HAP-1 (cell line): ENCODE measurements at regions not wholly inside any gene's neighbourhood (a gene's known extent, or its start where the extent isn't known, plus 50 kb on each side); places are given as distances from the start of the nearest gene placed in this dataset.
A peak's percentile ranks its signal among the peaks of the same experiment; 100 is the strongest.

Experiments
- DNase-seq, 2 experiments: peaks; one replicate each; pipeline ENCODE4 v3.0.0-alpha.2; 2016 to 2020; ENCODE audit warnings: low spot score in 2 of 2
- H3K27me3 ChIP-seq: fragments of 250-450 bp; sonication (Bioruptor Pico); 2 replicates; pipeline ENCODE4 v1.5.1; 2020; ENCODE audit warnings: low read depth, mild to moderate bottlenecking, moderate library complexity
- H3K36me3 ChIP-seq: fragments of 250-450 bp; sonication (Bioruptor Pico); replicated peaks from 2 replicates; pipeline ENCODE4 v1.5.1; 2020; ENCODE audit warnings: mild to moderate bottlenecking
- H3K4me1 ChIP-seq: fragments of 250-450 bp; sonication (Bioruptor Pico); 2 replicates; pipeline ENCODE4 v1.5.1; 2020; ENCODE audit warnings: mild to moderate bottlenecking
- H3K4me3 ChIP-seq: fragments of 250-450 bp; sonication (Bioruptor Pico); 2 replicates; pipeline ENCODE4 v1.5.1; 2020; ENCODE audit warnings: mild to moderate bottlenecking, moderate library complexity
- H3K9me3 ChIP-seq: fragments of 250-450 bp; sonication (Bioruptor Pico); 2 replicates; pipeline ENCODE4 v1.5.1; 2020; ENCODE audit warnings: mild to moderate bottlenecking, moderate library complexity
- in situ Hi-C: fragments of 300-500 bp; cut with MboI; formaldehyde crosslinking; loops from 3 replicates; pipeline ENCODE4 v1.14.3; 2020; ENCODE audit warnings: low sequenced_read_pairs, inconsistent platforms, mixed read lengths

DNA sequence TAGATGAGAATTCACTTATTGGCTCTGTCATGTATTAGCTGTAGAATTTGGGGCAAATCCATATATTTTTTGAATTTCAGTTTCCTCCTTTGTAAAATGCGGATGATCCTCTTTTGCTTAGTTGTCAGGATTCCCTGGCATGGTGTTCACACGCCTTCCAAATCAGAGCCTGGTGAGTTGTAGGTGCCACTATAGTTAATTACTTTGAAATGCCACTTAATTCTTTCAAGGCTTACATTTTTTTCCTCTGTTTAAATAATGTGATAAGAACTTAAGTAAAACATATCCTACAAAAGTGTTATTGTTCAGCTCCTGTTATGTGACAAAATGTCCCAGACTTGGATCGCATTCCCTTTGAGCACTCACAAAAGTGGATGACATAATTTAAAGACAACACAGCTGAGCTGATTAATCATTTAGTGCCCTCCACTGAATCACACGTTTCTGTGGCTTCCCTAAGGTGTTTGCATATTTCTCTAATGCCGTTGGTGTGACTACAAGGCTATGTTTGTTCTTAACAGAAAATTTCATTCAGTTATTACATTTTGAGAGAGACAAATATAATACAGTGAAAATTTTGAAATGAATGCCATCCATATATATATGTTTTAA lies 471.2 kb upstream of the CHST9 start:
- DNase-seq = no peak
- peaks cover 5% of the 10 kb centered on the region for H3K4me1 ChIP-seq
- H3K36me3 ChIP-seq = no peaks in the 10 kb centered on the region
- no peaks in the 10 kb centered on the region; the same call in 1 of the 2 replicates for H3K27me3 ChIP-seq
- H3K4me3 ChIP-seq = no peak overlapping the region
- in situ Hi-C loops = no loop called here
- no peaks in the 10 kb centered on the region for H3K9me3 ChIP-seq

DNA sequence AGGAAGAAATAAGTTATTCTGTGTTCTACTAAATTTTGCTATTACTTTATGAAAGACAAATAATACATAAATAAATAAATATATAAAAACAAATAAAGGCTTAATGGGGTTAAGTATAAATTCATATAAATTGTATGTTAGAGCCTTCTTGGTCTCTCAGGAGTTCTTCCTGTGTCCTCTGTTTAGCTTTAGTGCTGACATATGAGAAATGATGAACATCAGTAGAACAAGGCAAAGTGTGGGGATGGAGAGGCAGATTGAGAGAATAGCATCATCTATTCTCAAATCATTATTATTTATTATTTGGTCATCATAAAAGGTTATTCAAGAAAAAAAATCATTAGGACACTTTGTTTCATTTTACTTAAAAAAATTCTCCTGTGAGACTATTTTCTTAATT lies 468.1 kb upstream of the CHST9 start:
- H3K9me3 ChIP-seq = no peaks in the 10 kb centered on the region
- no peak overlapping the region for H3K4me3 ChIP-seq
- no peak for DNase-seq
- H3K4me1 ChIP-seq = peaks cover 2% of the 10 kb centered on the region; the same call in 1 of the 2 replicates
- H3K36me3 ChIP-seq = no peaks in the 10 kb centered on the region
- in situ Hi-C loops = no loop called here
- no peaks in the 10 kb centered on the region; the same call in 1 of the 2 replicates for H3K27me3 ChIP-seq

DNA sequence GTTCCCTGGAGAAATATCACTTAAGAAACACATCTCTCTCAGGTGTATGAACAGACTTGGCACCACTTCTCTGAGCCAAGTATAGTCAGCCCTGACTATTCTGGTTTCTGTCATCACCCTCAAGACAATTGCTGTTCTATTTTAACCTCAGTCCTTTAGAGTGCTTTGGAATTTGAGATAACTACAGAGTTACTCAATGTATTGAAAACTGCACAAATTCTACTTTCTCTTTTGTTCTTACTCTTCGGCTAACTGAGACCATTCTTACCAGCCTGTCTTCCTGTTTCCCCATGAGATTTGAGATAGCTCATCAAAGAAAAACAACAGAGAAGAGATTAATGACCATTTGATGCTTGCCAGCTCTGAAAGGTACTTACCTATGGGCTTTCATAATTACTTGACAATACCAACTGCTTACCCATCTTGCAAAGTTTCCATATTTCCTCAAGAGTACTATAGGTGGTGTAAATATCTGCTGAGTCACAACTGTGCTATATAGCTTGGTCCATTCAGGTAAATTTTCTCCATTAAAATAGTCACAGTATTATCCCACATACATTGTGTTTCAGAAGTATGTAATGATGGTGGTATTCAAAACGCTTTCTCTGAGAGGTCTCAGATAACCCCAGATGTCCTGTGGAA lies 467.5 kb upstream of the CHST9 start:
- H3K9me3 ChIP-seq = no peaks in the 10 kb centered on the region
- no peaks in the 10 kb centered on the region for H3K36me3 ChIP-seq
- H3K4me1 ChIP-seq = peaks cover 2% of the 10 kb centered on the region; the same call in 1 of the 2 replicates
- in situ Hi-C loops = no loop called here
- H3K4me3 ChIP-seq = no peak overlapping the region
- H3K27me3 ChIP-seq = no peaks in the 10 kb centered on the region; the same call in 1 of the 2 replicates
- no peak for DNase-seq

DNA sequence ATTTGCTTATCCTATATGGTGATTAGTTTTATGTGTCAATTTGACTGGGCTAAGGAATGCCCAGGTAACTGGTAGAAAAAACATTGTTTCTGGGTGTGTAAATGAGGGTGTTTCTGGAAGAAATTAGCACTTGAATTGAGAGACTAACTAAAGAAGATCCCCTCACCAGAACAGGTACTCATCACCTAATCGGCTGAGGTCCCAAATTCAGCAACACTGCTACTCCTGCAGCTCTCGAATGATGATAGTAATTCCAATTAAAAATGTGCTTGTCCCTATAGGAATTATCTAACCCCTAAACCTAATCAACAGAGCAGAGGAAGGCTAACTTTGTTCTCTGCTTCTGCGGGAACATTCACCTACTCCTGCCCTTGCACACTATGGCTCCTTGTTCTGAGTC lies 464.5 kb upstream of the CHST9 start:
- Histone ChIP-seq H3K4me1 (peaks cover 5% of the 10 kb centered on the region; the same call in 1 of the 2 replicates), H3K36me3 (no peaks in the 10 kb centered on the region), H3K27me3 (no peaks in the 10 kb centered on the region; the same call in 1 of the 2 replicates), H3K4me3 (no peak overlapping the region), H3K9me3 (no peaks in the 10 kb centered on the region)
- DNase-seq = no peak
- in situ Hi-C loops = no loop called here

DNA sequence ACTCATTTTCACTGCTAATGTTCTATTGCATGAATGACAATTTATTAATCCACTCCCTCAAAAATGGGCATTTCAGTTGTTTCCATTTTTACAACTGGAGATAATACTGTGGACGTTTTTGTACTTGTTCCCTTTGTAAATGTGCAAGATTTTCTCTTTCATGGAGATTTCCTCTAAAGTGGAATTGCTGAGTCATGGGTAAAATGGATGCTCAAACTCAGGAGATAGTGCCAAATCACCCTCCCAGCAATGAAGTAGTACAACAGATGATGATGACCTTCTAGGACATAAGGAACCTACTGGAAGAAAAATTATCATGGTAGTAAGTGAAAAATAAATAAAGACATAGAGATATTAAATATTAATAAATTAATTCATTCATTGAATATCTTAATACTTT lies 460.8 kb upstream of the CHST9 start:
- peaks cover 2% of the 10 kb centered on the region; the same call in 1 of the 2 replicates for H3K4me1 ChIP-seq
- no peaks in the 10 kb centered on the region for H3K36me3 ChIP-seq
- no peaks in the 10 kb centered on the region for H3K27me3 ChIP-seq
- no peak overlapping the region for H3K4me3 ChIP-seq
- in situ Hi-C loops = no loop called here
- DNase-seq = no peak
- no peaks in the 10 kb centered on the region for H3K9me3 ChIP-seq

DNA sequence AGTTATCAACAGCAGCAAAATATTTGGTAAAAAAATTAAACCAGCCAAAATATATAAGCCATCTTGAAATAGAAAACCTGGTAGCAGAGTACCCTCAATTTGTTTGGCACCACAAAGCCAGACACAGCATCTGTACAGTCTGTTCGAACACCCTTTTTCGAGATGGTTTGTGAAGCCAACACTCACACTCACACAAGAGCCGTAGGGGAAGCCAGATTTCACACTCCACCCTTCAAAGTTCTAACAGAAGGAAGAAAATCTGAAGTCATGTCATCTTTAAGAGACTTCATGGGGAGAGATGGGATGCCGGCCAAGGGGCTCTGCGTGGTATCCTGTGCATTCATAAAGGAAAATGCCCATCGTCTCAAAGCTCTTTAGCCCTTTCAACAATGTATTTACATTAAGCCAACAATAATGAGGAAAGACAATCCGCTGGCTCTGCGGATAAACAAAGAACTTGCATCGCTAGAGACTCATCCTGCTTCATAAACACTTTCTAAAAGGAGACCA lies 451.5 kb upstream of the CHST9 start:
- Histone ChIP-seq H3K36me3 (no peaks in the 10 kb centered on the region), H3K9me3 (no peaks in the 10 kb centered on the region), H3K4me3 (no peak overlapping the region), H3K4me1 (peaks cover 4% of the 10 kb centered on the region), H3K27me3 (no peaks in the 10 kb centered on the region)
- peak; percentile 26 to 39 for DNase-seq
- in situ Hi-C loops = no loop called here

DNA sequence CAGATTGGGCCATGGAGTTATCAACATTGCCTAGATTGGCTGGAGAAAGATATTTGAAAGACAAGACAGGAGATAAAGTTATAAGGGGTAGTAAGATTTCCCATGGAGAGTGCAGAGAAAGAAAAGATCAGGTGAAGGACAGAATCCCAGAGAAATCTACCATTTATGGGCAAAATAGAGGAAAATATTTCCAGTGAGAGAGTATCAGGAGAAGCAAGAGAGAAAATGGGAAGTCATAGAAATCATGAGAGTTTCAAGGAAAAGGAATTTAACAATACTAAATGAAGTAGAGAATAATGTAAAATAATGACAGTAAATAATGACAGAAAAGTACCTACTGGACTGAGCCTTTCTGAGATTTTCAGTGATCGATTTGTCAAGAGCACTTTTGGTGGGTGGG lies 447.6 kb upstream of the CHST9 start:
- no peak for DNase-seq
- peaks cover 8% of the 10 kb centered on the region; the same call in 1 of the 2 replicates for H3K27me3 ChIP-seq
- H3K36me3 ChIP-seq = no peaks in the 10 kb centered on the region
- no peak overlapping the region for H3K4me3 ChIP-seq
- H3K9me3 ChIP-seq = no peaks in the 10 kb centered on the region
- in situ Hi-C loops = no loop called here
- peaks cover 4% of the 10 kb centered on the region for H3K4me1 ChIP-seq

DNA sequence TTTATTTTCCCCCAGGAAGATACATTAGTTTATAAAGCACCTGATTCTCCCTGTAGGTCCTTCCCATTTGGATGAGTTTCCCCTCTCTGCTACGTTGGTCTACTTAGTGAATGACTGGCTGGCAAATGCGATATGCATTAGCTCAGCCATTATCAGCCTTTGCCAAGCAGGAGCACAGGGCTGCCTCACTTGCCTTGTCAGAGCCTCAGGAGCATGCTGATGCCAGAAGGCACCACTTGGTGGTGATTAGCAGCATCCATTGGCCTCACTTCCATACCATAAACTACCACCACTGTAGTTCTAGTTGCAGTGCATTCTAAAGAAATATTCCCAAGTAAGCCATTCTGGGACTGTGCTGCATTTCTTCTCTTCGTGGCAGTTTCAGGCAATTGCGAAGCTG lies 442.8 kb upstream of the CHST9 start:
- H3K36me3 ChIP-seq = no peaks in the 10 kb centered on the region
- no peaks in the 10 kb centered on the region for H3K4me1 ChIP-seq
- DNase-seq = no peak
- in situ Hi-C loops = no loop called here
- no peaks in the 10 kb centered on the region for H3K9me3 ChIP-seq
- peaks cover 8% of the 10 kb centered on the region; the same call in 1 of the 2 replicates for H3K27me3 ChIP-seq
- no peak overlapping the region for H3K4me3 ChIP-seq

DNA sequence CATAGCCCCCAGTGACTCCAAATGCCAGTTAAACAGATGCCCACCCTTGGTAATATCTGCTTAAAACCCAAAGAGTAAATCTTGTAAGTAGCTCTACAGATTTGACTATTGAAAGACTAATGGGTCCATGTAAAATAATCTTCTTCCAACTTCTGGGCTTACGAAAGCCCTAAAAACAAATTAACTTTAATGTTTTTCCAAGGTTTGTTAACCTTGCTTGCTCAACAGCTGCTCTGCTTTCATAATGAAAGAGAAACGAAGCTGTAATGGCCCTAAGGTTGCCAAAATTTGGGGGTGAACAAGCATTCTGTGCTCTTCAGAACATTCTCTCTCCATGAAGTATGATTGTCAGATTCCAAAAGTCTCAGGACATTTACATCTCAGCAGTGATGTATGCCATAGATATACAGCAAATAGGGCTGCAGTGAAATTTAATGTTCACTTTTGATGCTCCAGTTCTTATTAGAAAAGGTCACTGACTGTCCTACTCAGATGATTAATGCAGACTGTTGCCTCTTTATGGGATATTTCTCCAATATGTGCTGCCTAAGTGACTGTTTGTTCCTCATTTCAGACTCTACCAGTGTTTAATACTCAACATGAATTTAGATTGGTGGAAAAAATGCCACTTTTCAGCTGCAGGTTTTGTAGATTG lies 436.3 kb upstream of the CHST9 start:
- no peak overlapping the region for H3K4me3 ChIP-seq
- no peaks in the 10 kb centered on the region for H3K27me3 ChIP-seq
- H3K9me3 ChIP-seq = no peaks in the 10 kb centered on the region
- no peaks in the 10 kb centered on the region for H3K4me1 ChIP-seq
- no peaks in the 10 kb centered on the region for H3K36me3 ChIP-seq
- in situ Hi-C loops = no loop called here
- no peak for DNase-seq

DNA sequence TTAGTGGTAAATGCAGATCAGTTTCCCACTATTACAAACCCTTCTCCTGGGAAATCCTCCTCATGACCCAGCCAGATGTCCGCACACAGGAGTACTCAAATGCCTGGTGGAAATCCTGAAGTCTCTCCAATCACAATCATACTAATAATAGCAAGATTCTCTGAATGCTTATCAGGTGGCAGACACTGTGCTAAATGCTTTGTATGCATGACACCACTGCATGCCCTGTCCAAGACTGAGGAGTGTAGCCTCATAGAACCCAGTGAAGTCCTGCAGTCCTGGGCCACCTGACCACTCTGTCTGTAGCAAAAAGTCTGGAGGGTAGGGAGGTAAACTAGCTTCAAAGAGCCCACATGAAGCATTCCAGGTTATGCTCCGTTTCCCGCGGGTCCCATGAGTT lies 434.8 kb upstream of the CHST9 start:
- no peak overlapping the region for H3K4me3 ChIP-seq
- no peaks in the 10 kb centered on the region for H3K27me3 ChIP-seq
- H3K4me1 ChIP-seq = peaks cover 9% of the 10 kb centered on the region
- in situ Hi-C loops = no loop called here
- H3K9me3 ChIP-seq = no peaks in the 10 kb centered on the region
- H3K36me3 ChIP-seq = no peaks in the 10 kb centered on the region
- no peak for DNase-seq

DNA sequence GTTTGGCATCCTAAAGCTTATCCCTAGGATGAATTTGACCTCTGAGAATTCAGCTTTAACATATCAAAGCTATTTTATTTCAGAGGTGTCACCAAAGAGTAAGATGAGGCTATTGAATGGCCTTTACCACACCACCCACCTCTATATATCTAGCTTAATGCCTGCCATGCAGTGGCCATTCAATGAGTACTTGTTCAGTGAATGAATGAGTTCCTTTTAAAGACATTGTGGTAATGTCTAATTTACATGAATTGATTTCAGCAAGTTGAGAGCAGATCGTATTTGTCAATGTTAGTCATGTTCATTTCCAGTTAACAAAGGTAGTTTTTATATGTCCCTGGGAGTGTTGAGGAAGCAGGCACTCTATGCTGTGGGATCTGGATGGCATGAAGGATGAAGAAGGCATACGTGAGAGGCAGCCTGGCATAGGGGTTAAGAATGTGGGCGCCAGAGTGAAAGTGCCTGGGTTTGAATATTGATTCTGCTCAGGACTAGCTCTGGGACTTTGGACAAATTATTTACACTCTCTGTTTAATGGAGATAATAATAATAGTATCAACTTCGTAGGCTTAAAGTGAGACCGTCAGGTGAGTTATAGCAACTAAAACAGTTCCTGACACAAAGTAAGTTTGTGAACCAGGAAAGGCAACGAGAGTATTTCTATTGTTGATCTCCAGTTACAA lies 434.1 kb upstream of the CHST9 start:
- DNase-seq = no peak
- H3K4me1 ChIP-seq = peaks cover 11% of the 10 kb centered on the region
- in situ Hi-C loops = no loop called here

DNA sequence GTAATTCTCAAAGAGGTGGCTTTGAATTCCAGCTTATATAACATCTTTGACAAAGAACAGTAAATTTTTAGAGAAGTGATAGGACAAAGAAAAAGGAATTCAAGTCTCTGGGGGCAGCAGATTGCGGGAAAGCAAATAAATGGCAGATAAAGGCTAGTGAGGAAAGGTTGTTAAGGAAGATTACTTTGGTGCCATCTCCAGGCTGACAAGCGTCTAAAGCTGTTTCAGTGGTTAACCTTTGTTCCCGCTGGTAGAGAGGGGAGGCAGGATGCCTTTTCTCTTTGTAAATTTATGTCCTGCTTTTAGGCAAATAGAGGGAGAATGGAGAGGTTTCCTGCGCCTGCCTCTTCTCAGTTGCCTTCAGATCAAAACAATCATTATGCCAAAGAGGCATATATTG lies 431.2 kb upstream of the CHST9 start:
- Histone ChIP-seq H3K36me3 (no peaks in the 10 kb centered on the region), H3K27me3 (no peaks in the 10 kb centered on the region), H3K9me3 (no peaks in the 10 kb centered on the region), H3K4me1 (peaks cover 11% of the 10 kb centered on the region), H3K4me3 (no peak overlapping the region)
- DNase-seq = peak; percentile 10 to 11
- in situ Hi-C loops = no loop called here

More for the DNA sequence above, 434.1 kb upstream of the CHST9 start:
- H3K4me3 ChIP-seq = no peak overlapping the region
- H3K9me3 ChIP-seq = no peaks in the 10 kb centered on the region
- H3K27me3 ChIP-seq = no peaks in the 10 kb centered on the region
- H3K36me3 ChIP-seq = no peaks in the 10 kb centered on the region

DNA sequence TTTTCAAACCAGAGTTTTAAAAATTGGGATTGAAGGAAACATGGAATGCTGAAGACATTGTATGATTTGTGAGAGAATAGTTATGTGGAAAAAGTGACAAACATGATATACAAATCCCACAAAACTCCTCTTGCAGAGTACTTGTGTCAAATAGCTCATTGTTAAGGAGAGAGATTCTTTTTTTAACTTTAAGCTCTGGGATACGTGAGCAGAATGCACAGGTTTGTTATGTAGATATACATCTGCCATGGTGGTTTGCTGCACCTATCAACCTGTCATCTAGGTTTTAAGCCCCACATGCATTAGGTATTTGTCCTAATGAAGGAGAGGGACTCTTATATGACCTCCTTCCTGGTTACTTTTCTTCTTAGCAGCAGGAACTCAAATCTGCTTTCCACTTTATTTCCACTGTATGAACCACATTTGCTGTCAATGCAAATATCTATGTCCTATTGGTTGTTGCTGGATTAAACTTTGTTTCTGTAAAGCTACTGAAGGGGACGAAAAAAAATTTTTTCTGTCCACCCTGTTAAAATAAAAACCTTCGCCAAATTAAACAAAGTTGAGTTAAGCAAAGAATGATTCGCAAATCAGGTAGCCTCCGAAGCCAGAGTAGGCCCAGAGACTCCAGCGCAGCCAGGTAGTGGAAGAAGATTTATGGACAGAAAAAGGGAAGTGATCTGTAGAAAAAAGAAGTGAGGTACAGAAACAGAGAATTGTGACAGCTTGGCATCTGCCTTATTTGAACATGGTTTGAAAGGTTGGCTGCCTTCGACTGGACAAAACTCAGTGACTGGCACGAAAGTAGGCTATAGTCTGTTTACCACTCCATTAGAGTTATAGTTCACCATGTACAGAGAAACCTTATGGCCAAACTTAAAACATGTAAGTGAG lies 430.1 kb upstream of the CHST9 start:
- Histone ChIP-seq H3K4me3 (no peak overlapping the region), H3K4me1 (peaks cover 11% of the 10 kb centered on the region), H3K27me3 (no peaks in the 10 kb centered on the region), H3K36me3 (no peaks in the 10 kb centered on the region), H3K9me3 (no peaks in the 10 kb centered on the region)
- in situ Hi-C loops = no loop called here
- peak; percentile 26 to 70 for DNase-seq
